ENCODE measurements at regions not wholly inside any gene's neighbourhood (a gene's known extent, or its start where the extent isn't known, plus 50 kb on each side); places are given as distances from the start of the nearest gene placed in this dataset.

- Histone ChIP-seq H3K27me3 (ENCODE audit: insufficient read depth, poor library complexity, severe bottlenecking) (no peaks in the 10 kb centered on the region), H3K4me3 (ENCODE audit: severe bottlenecking) (no peak overlapping the region), H3K9me3 (ENCODE audit: severe bottlenecking) (no peaks in the 10 kb centered on the region), H3K36me3 (ENCODE audit: low read depth) (no peaks in the 10 kb centered on the region), H3K4me1 (ENCODE audit: insufficient read depth, poor library complexity, severe bottlenecking) (no peaks in the 10 kb centered on the region), H3K27ac (ENCODE audit: poor library complexity, severe bottlenecking) (no peak overlapping the region)
- ATAC-seq (ENCODE audit: low read depth) (no peak), DNase-seq (ENCODE audit: low spot score) (no peak)
- TF ChIP-seq CTCF (IDR thresholded peaks at IDR 0.05; ENCODE audit: poor library complexity, severe bottlenecking): no peak
Observed at GRCh38 chr3:70880421-70880820, 568.0 kb upstream of the MDFIC2 start.

- no peak overlapping the region for H3K4me3 ChIP-seq (ENCODE audit: severe bottlenecking)
- no peak overlapping the region for H3K27ac ChIP-seq (ENCODE audit: poor library complexity, severe bottlenecking)
- peaks cover 2% of the 10 kb centered on the region for H3K9me3 ChIP-seq (ENCODE audit: severe bottlenecking)
- H3K36me3 ChIP-seq (ENCODE audit: low read depth): no peaks in the 10 kb centered on the region
- TF ChIP-seq CTCF (IDR thresholded peaks at IDR 0.05; ENCODE audit: poor library complexity, severe bottlenecking): no peak
- DNase-seq (ENCODE audit: low spot score) (no peak), ATAC-seq (ENCODE audit: low read depth) (no peak)
- no peaks in the 10 kb centered on the region for H3K27me3 ChIP-seq (ENCODE audit: insufficient read depth, poor library complexity, severe bottlenecking)
- H3K4me1 ChIP-seq (ENCODE audit: insufficient read depth, poor library complexity, severe bottlenecking): no peaks in the 10 kb centered on the region
Observed at GRCh38 chr3:70876154-70876553, 563.7 kb upstream of the MDFIC2 start.

GRCh38 chr3:70874196-70874595, 561.8 kb upstream of the MDFIC2 start:
- no peak for TF ChIP-seq CTCF (IDR thresholded peaks at IDR 0.05; ENCODE audit: poor library complexity, severe bottlenecking)
- Histone ChIP-seq H3K36me3 (ENCODE audit: low read depth) (no peaks in the 10 kb centered on the region), H3K27me3 (ENCODE audit: insufficient read depth, poor library complexity, severe bottlenecking) (no peaks in the 10 kb centered on the region), H3K4me3 (ENCODE audit: severe bottlenecking) (no peak overlapping the region), H3K9me3 (ENCODE audit: severe bottlenecking) (peaks cover 3% of the 10 kb centered on the region), H3K4me1 (ENCODE audit: insufficient read depth, poor library complexity, severe bottlenecking) (no peaks in the 10 kb centered on the region), H3K27ac (ENCODE audit: poor library complexity, severe bottlenecking) (no peak overlapping the region)
- DNase-seq (ENCODE audit: low spot score) (no peak), ATAC-seq (ENCODE audit: low read depth) (no peak)

- no peak overlapping the region for H3K4me3 ChIP-seq (ENCODE audit: severe bottlenecking)
- H3K4me1 ChIP-seq (ENCODE audit: insufficient read depth, poor library complexity, severe bottlenecking): no peaks in the 10 kb centered on the region
- H3K9me3 ChIP-seq (ENCODE audit: severe bottlenecking): peaks cover 3% of the 10 kb centered on the region
- H3K36me3 ChIP-seq (ENCODE audit: low read depth): no peaks in the 10 kb centered on the region
- no peak for TF ChIP-seq CTCF (IDR thresholded peaks at IDR 0.05; ENCODE audit: poor library complexity, severe bottlenecking)
- DNase-seq (ENCODE audit: low spot score) (no peak), ATAC-seq (ENCODE audit: low read depth) (no peak)
- no peak overlapping the region for H3K27ac ChIP-seq (ENCODE audit: poor library complexity, severe bottlenecking)
- no peaks in the 10 kb centered on the region for H3K27me3 ChIP-seq (ENCODE audit: insufficient read depth, poor library complexity, severe bottlenecking)
Observed at GRCh38 chr3:70873686-70874085, 561.2 kb upstream of the MDFIC2 start.

GRCh38 chr3:70871909-70872656, 559.6 kb upstream of the MDFIC2 start:
- Histone ChIP-seq H3K27ac (ENCODE audit: poor library complexity, severe bottlenecking) (no peak overlapping the region), H3K4me3 (ENCODE audit: severe bottlenecking) (no peak overlapping the region), H3K9me3 (ENCODE audit: severe bottlenecking) (peaks cover 3% of the 10 kb centered on the region), H3K36me3 (ENCODE audit: low read depth) (no peaks in the 10 kb centered on the region), H3K4me1 (ENCODE audit: insufficient read depth, poor library complexity, severe bottlenecking) (no peaks in the 10 kb centered on the region), H3K27me3 (ENCODE audit: insufficient read depth, poor library complexity, severe bottlenecking) (no peaks in the 10 kb centered on the region)
- TF ChIP-seq CTCF (IDR thresholded peaks at IDR 0.05; ENCODE audit: poor library complexity, severe bottlenecking): no peak
- no peak for DNase-seq (ENCODE audit: low spot score)
- no peak for ATAC-seq (ENCODE audit: low read depth)

Measured in RWPE2 (cell line).